ENCODE measurements at regions not wholly inside any gene's neighbourhood (a gene's known extent, or its start where the extent isn't known, plus 50 kb on each side); places are given as distances from the start of the nearest gene placed in this dataset.

DNA sequence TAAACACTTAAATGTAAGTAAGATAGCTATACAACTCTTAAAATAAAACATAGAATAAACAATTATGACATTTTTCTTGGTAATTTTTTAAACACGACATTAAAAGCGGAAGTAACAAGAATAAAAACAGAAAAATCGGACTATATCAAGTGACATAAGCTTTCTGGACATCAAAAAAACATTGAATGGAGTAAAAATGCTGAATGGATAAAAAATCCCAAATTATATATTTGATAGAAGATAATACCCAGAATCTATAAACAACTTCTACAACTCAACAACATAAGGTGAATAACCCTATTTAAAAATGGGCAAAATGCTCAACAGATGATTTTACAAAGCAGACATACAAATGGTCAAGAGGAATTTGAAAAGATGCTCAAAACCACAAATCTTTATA is 1866.5 kb downstream of the TP53TG3F start:
- TF ChIP-seq, protein P1, sequence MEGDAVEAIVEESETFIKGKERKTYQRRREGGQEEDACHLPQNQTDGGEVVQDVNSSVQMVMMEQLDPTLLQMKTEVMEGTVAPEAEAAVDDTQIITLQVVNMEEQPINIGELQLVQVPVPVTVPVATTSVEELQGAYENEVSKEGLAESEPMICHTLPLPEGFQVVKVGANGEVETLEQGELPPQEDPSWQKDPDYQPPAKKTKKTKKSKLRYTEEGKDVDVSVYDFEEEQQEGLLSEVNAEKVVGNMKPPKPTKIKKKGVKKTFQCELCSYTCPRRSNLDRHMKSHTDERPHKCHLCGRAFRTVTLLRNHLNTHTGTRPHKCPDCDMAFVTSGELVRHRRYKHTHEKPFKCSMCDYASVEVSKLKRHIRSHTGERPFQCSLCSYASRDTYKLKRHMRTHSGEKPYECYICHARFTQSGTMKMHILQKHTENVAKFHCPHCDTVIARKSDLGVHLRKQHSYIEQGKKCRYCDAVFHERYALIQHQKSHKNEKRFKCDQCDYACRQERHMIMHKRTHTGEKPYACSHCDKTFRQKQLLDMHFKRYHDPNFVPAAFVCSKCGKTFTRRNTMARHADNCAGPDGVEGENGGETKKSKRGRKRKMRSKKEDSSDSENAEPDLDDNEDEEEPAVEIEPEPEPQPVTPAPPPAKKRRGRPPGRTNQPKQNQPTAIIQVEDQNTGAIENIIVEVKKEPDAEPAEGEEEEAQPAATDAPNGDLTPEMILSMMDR (IDR thresholded peaks at IDR 0.05; ENCODE audit: low read depth, low read length): no peak
- Histone ChIP-seq H3K9me3 (ENCODE audit: severe bottlenecking) (no peaks in the 10 kb centered on the region), H3K4me3 (ENCODE audit: low read depth, low read length) (no peak overlapping the region), H3K36me3 (no peaks in the 10 kb centered on the region), H3K27ac (no peak overlapping the region), H3K27me3 (ENCODE audit: insufficient read depth, low read depth, severe bottlenecking) (peaks cover 45% of the 10 kb centered on the region)
- no peak for DNase-seq

- TF ChIP-seq, protein P1 (IDR thresholded peaks at IDR 0.05; ENCODE audit: low read depth, low read length): no peak
- no peaks in the 10 kb centered on the region for H3K36me3 ChIP-seq
These were observed 1879.9 kb downstream of the TP53TG3F start for GRCh38 chr16:35339337-35339736.

GRCh38 chr16:35342012-35342411 is 1882.6 kb downstream of the TP53TG3F start:
- DNase-seq: no peak
- TF ChIP-seq, protein P1 (IDR thresholded peaks at IDR 0.05; ENCODE audit: low read depth, low read length): no peak
- Histone ChIP-seq H3K27me3 (ENCODE audit: insufficient read depth, low read depth, severe bottlenecking) (peaks cover 33% of the 10 kb centered on the region), H3K9me3 (ENCODE audit: severe bottlenecking) (no peaks in the 10 kb centered on the region), H3K4me3 (ENCODE audit: low read depth, low read length) (no peak overlapping the region), H3K27ac (no peak overlapping the region), H3K36me3 (no peaks in the 10 kb centered on the region)

More at GRCh38 chr16:35339337-35339736, 1879.9 kb downstream of the TP53TG3F start:
- peaks cover 19% of the 10 kb centered on the region for H3K27me3 ChIP-seq (ENCODE audit: insufficient read depth, low read depth, severe bottlenecking)
- no peaks in the 10 kb centered on the region for H3K9me3 ChIP-seq (ENCODE audit: severe bottlenecking)
- H3K27ac ChIP-seq: no peak overlapping the region
- DNase-seq: no peak
- H3K4me3 ChIP-seq (ENCODE audit: low read depth, low read length): no peak overlapping the region

- H3K27me3 ChIP-seq (ENCODE audit: insufficient read depth, low read depth, severe bottlenecking): peaks cover 33% of the 10 kb centered on the region
- H3K9me3 ChIP-seq (ENCODE audit: severe bottlenecking): no peaks in the 10 kb centered on the region
- DNase-seq: no peak
- no peak overlapping the region for H3K4me3 ChIP-seq (ENCODE audit: low read depth, low read length)
- no peak overlapping the region for H3K27ac ChIP-seq
- TF ChIP-seq, protein P1 (IDR thresholded peaks at IDR 0.05; ENCODE audit: low read depth, low read length): no peak
- no peaks in the 10 kb centered on the region for H3K36me3 ChIP-seq
These were observed 1884.8 kb downstream of the TP53TG3F start for GRCh38 chr16:35344012-35344762.

- DNase-seq: no peak
- H3K27ac ChIP-seq: no peak overlapping the region
- peaks cover 21% of the 10 kb centered on the region for H3K27me3 ChIP-seq (ENCODE audit: insufficient read depth, low read depth, severe bottlenecking)
- H3K36me3 ChIP-seq: no peaks in the 10 kb centered on the region
- TF ChIP-seq, protein P1 (IDR thresholded peaks at IDR 0.05; ENCODE audit: low read depth, low read length): no peak
- H3K9me3 ChIP-seq (ENCODE audit: severe bottlenecking): no peaks in the 10 kb centered on the region
- H3K4me3 ChIP-seq (ENCODE audit: low read depth, low read length): no peak overlapping the region
These were observed 1893.0 kb downstream of the TP53TG3F start for GRCh38 chr16:35352431-35352830.

- Histone ChIP-seq H3K27me3 (ENCODE audit: insufficient read depth, low read depth, severe bottlenecking) (peaks cover 9% of the 10 kb centered on the region), H3K4me3 (ENCODE audit: low read depth, low read length) (no peak overlapping the region), H3K36me3 (no peaks in the 10 kb centered on the region), H3K9me3 (ENCODE audit: severe bottlenecking) (no peaks in the 10 kb centered on the region), H3K27ac (no peak overlapping the region)
- DNase-seq: no peak
- TF ChIP-seq, protein P1 (IDR thresholded peaks at IDR 0.05; ENCODE audit: low read depth, low read length): no peak
These were observed 1904.1 kb downstream of the TP53TG3F start for GRCh38 chr16:35363510-35363909.

Measured in WERI-Rb-1 (cell line).